Liver (tissue), 3 donors: ENCODE measurements at regions not wholly inside any gene's neighbourhood (a gene's known extent, or its start where the extent isn't known, plus 50 kb on each side); places are given as distances from the start of the nearest gene placed in this dataset.

ENCODE experiments used
- EGR1 ChIP-seq, 2 donors: IDR thresholded peaks; 2 replicates each; pipeline ENCODE4 v1.6.1; 2016 to 2018; ENCODE audit warnings: antibody characterized with exemption in 2 of 2, low read depth in 2 of 2
- FOXA2 ChIP-seq: IDR thresholded peaks from 2 replicates; pipeline ENCODE4 v1.6.1; 2016; ENCODE audit warnings: antibody characterized with exemption
- GABPA ChIP-seq, 2 donors: IDR thresholded peaks in 1 of 2; conservative IDR thresholded peaks in 1 of 2; 2 replicates each; pipeline ENCODE4 v1.6.1; 2016; ENCODE audit warnings: antibody characterized with exemption in 2 of 2, mild to moderate bottlenecking in 1 of 2, moderate library complexity in 1 of 2
- JUND ChIP-seq, 2 donors: IDR thresholded peaks; 2 replicates each; pipeline ENCODE4 v1.6.1; 2016; ENCODE audit warnings: antibody characterized with exemption in 2 of 2
- REST ChIP-seq: IDR thresholded peaks from 2 replicates; pipeline ENCODE4 v1.6.1; 2016; ENCODE audit warnings: antibody characterized with exemption, mild to moderate bottlenecking
- SP1 ChIP-seq: IDR thresholded peaks from 2 replicates; pipeline ENCODE4 v1.6.1; 2018; ENCODE audit warnings: antibody characterized with exemption, mild to moderate bottlenecking
- TAF1 ChIP-seq: conservative IDR thresholded peaks from 2 replicates; pipeline ENCODE4 v1.6.1; 2016; ENCODE audit warnings: antibody characterized with exemption, mild to moderate bottlenecking
- YY1 ChIP-seq: IDR thresholded peaks from 2 replicates; pipeline ENCODE4 v1.6.1; 2016; ENCODE audit warnings: antibody characterized with exemption, mild to moderate bottlenecking
- TF ChIP-seq, protein P1 (sequence below): fragments of 150-350 bp; IDR thresholded peaks from 2 replicates; pipeline ENCODE4 v1.5.1; 2017; ENCODE audit warnings: improper control_type of control experiment, low read depth, low read length; ENCODE audit not compliant: missing input control
- TF ChIP-seq, protein P2 (sequence below): IDR thresholded peaks from 2 replicates; pipeline ENCODE4 v1.6.1; 2016; ENCODE audit warnings: antibody characterized with exemption
- TF ChIP-seq, protein P3 (sequence below): IDR thresholded peaks from 2 replicates; pipeline ENCODE4 v1.6.1; 2016; ENCODE audit warnings: antibody characterized with exemption
- TF ChIP-seq, protein P4 (sequence below): IDR thresholded peaks from 2 replicates; pipeline ENCODE4 v1.6.1; 2016; ENCODE audit warnings: antibody characterized with exemption
- donor health status: healthy.
- donor health status: healthy.

- TF ChIP-seq, protein P1, sequence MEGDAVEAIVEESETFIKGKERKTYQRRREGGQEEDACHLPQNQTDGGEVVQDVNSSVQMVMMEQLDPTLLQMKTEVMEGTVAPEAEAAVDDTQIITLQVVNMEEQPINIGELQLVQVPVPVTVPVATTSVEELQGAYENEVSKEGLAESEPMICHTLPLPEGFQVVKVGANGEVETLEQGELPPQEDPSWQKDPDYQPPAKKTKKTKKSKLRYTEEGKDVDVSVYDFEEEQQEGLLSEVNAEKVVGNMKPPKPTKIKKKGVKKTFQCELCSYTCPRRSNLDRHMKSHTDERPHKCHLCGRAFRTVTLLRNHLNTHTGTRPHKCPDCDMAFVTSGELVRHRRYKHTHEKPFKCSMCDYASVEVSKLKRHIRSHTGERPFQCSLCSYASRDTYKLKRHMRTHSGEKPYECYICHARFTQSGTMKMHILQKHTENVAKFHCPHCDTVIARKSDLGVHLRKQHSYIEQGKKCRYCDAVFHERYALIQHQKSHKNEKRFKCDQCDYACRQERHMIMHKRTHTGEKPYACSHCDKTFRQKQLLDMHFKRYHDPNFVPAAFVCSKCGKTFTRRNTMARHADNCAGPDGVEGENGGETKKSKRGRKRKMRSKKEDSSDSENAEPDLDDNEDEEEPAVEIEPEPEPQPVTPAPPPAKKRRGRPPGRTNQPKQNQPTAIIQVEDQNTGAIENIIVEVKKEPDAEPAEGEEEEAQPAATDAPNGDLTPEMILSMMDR = no peak
- no peak for TF ChIP-seq TAF1
- TF ChIP-seq FOXA2 = no peak
- TF ChIP-seq GABPA (IDR thresholded peaks at IDR 0.05 in 1 of 2, conservative IDR thresholded peaks at IDR 0.05 in 1 of 2) = no peak
- TF ChIP-seq JUND (IDR thresholded peaks at IDR 0.05) = no peak
- TF ChIP-seq, protein P2, sequence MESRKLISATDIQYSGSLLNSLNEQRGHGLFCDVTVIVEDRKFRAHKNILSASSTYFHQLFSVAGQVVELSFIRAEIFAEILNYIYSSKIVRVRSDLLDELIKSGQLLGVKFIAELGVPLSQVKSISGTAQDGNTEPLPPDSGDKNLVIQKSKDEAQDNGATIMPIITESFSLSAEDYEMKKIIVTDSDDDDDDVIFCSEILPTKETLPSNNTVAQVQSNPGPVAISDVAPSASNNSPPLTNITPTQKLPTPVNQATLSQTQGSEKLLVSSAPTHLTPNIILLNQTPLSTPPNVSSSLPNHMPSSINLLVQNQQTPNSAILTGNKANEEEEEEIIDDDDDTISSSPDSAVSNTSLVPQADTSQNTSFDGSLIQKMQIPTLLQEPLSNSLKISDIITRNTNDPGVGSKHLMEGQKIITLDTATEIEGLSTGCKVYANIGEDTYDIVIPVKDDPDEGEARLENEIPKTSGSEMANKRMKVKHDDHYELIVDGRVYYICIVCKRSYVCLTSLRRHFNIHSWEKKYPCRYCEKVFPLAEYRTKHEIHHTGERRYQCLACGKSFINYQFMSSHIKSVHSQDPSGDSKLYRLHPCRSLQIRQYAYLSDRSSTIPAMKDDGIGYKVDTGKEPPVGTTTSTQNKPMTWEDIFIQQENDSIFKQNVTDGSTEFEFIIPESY = no peak
- no peak for TF ChIP-seq YY1
- TF ChIP-seq SP1 = no peak
- TF ChIP-seq, protein P3, sequence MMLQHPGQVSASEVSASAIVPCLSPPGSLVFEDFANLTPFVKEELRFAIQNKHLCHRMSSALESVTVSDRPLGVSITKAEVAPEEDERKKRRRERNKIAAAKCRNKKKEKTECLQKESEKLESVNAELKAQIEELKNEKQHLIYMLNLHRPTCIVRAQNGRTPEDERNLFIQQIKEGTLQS = no peak
- TF ChIP-seq, protein P4, sequence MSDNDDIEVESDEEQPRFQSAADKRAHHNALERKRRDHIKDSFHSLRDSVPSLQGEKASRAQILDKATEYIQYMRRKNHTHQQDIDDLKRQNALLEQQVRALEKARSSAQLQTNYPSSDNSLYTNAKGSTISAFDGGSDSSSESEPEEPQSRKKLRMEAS = no peak
- no peak for TF ChIP-seq REST
- TF ChIP-seq EGR1 (IDR thresholded peaks at IDR 0.05; ENCODE audit: low read depth in 2 of 2) = no peak
Measured at GRCh38 chr13:106349080-106349931, 186.2 kb downstream of the EFNB2 start.
